ENCODE measurements at regions not wholly inside any gene's neighbourhood (a gene's known extent, or its start where the extent isn't known, plus 50 kb on each side); places are given as distances from the start of the nearest gene placed in this dataset.

DNA sequence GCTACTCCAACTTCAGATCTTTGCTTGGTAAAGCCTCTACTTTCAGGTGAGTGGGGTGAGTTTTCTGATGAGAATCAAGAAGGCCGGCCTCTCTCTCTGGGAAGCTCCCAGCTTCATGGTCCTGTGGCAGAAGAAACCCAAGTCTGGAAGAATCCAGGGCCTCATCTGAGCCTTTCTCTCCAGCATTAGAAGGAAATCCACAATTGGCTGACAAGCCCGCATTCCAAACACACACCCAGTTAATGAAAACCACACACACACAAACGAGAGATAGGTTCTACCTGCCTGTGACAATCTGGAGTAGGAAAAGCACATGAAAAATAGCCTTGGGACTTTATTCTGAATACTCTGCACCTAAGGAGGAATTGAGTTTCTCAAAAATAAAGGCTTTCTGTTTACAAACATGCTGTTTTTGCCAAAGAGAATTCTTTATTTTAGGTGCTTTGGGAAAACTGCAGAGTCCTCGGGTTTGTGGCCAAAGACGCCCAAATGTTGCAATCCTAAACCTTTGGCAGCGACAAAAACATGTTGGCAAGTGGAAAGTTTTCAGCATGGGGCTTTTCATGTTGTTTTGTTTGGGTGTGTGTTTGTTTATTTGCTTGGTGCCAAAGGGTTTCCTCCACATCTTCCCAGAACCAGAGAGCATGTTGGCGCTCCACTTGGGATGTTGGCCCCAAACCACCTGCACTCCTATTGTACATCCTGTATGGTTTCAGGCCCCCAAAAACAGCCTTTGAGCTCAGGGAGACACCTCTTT is 216.2 kb downstream of the SETD4 start:
- TF ChIP-seq, protein P1, sequence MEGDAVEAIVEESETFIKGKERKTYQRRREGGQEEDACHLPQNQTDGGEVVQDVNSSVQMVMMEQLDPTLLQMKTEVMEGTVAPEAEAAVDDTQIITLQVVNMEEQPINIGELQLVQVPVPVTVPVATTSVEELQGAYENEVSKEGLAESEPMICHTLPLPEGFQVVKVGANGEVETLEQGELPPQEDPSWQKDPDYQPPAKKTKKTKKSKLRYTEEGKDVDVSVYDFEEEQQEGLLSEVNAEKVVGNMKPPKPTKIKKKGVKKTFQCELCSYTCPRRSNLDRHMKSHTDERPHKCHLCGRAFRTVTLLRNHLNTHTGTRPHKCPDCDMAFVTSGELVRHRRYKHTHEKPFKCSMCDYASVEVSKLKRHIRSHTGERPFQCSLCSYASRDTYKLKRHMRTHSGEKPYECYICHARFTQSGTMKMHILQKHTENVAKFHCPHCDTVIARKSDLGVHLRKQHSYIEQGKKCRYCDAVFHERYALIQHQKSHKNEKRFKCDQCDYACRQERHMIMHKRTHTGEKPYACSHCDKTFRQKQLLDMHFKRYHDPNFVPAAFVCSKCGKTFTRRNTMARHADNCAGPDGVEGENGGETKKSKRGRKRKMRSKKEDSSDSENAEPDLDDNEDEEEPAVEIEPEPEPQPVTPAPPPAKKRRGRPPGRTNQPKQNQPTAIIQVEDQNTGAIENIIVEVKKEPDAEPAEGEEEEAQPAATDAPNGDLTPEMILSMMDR (IDR thresholded peaks at IDR 0.05), result no peak
- Histone ChIP-seq H3K27me3 (ENCODE audit: control insufficient read depth in 2 of 2, insufficient read depth in 2 of 2, low read length in 2 of 2) (no peaks in the 10 kb centered on the region), H3K4me1 (ENCODE audit: control insufficient read depth in 1 of 2, insufficient read depth in 2 of 2, low read length in 2 of 2) (no peaks in the 10 kb centered on the region), H4K20me1 (ENCODE audit: insufficient read depth, low read length) (no peaks in the 10 kb centered on the region), H3K9me3 (replicated peaks in 1 of 2; ENCODE audit: control insufficient read depth in 1 of 2, insufficient read depth in 1 of 2, low read length in 2 of 2) (no peaks in the 10 kb centered on the region), H3K4me2 (replicated peaks; ENCODE audit: extremely low read depth, low read length, poor library complexity, severe bottlenecking) (no peak overlapping the region), H3K9ac (ENCODE audit: insufficient read depth, low read length, poor library complexity, severe bottlenecking) (no peak overlapping the region), H3K36me3 (replicated peaks in 1 of 2; ENCODE audit: control insufficient read depth in 1 of 2, insufficient read depth in 2 of 2, low read length in 2 of 2) (no peaks in the 10 kb centered on the region), H2AFZ (ENCODE audit: insufficient read depth, low read depth, low read length, poor library complexity, severe bottlenecking) (no peak overlapping the region), H3K4me3 (replicated peaks in 1 of 3; ENCODE audit: low read depth in 2 of 3, low read length in 3 of 3) (no peak overlapping the region), H3K27ac (ENCODE audit: low read depth in 1 of 2, low read length in 2 of 2) (no peak overlapping the region), H3K79me2 (ENCODE audit: insufficient read depth, low read length) (no peaks in the 10 kb centered on the region)
- Mint-ChIP-seq H3K27ac (no peak overlapping the region), H3K4me3 (no peak overlapping the region), H3K36me3 (no peaks in the 10 kb centered on the region), H3K9me3 (peaks cover 0 to 1% (median 0%) of the 10 kb centered on the region in 7 donors), H3K4me1 (no peaks in the 10 kb centered on the region), H3K27me3 (ENCODE audit: low read depth in 3 of 3) (peaks cover 2 to 5% (median 3%) of the 10 kb centered on the region in 3 donors)
- 60% methylated on average over 2 of the region's 7 CpGs for whole genome bisulfite sequencing (ENCODE audit: insufficient coverage)
- intact Hi-C loops (cut with micrococcal nuclease), result loop anchor here (5.0 to 10.0 kb wide), 4 partner anchors 101 to 1152 kb away; no protein-coding TSS in a partner anchor
- DNase-seq, result no peak

- intact Hi-C loops (cut with micrococcal nuclease), result loop anchor here (2.0 to 10.0 kb wide), 5 partner anchors 104 to 1149 kb away; no protein-coding TSS in a partner anchor
- Histone ChIP-seq H3K27ac (ENCODE audit: low read depth in 1 of 2, low read length in 2 of 2) (no peak overlapping the region), H2AFZ (ENCODE audit: insufficient read depth, low read depth, low read length, poor library complexity, severe bottlenecking) (no peak overlapping the region), H3K4me2 (replicated peaks; ENCODE audit: extremely low read depth, low read length, poor library complexity, severe bottlenecking) (no peak overlapping the region), H3K36me3 (replicated peaks in 1 of 2; ENCODE audit: control insufficient read depth in 1 of 2, insufficient read depth in 2 of 2, low read length in 2 of 2) (no peaks in the 10 kb centered on the region), H3K27me3 (ENCODE audit: control insufficient read depth in 2 of 2, insufficient read depth in 2 of 2, low read length in 2 of 2) (no peaks in the 10 kb centered on the region), H3K4me1 (ENCODE audit: control insufficient read depth in 1 of 2, insufficient read depth in 2 of 2, low read length in 2 of 2) (no peaks in the 10 kb centered on the region), H4K20me1 (ENCODE audit: insufficient read depth, low read length) (no peaks in the 10 kb centered on the region), H3K79me2 (ENCODE audit: insufficient read depth, low read length) (no peaks in the 10 kb centered on the region), H3K9ac (ENCODE audit: insufficient read depth, low read length, poor library complexity, severe bottlenecking) (no peak overlapping the region), H3K4me3 (replicated peaks in 1 of 3; ENCODE audit: low read depth in 2 of 3, low read length in 3 of 3) (no peak overlapping the region), H3K9me3 (replicated peaks in 1 of 2; ENCODE audit: control insufficient read depth in 1 of 2, insufficient read depth in 1 of 2, low read length in 2 of 2) (no peaks in the 10 kb centered on the region)
- 91% methylated on average over 1 of the region's 2 CpGs for WGBS (ENCODE audit: insufficient coverage)
- Mint-ChIP-seq H3K9me3 (peaks cover 0 to 1% (median 0%) of the 10 kb centered on the region in 7 donors), H3K4me1 (no peaks in the 10 kb centered on the region), H3K27ac (peak overlapping the region in 1 of 7 donors; percentile 47), H3K36me3 (no peaks in the 10 kb centered on the region), H3K4me3 (no peak overlapping the region), H3K27me3 (ENCODE audit: low read depth in 3 of 3) (peaks cover 1 to 4% (median 2%) of the 10 kb centered on the region in 3 donors)
- TF ChIP-seq, protein P1 (IDR thresholded peaks at IDR 0.05), result no peak
- no peak for DNase-seq
Observed at GRCh38 chr21:35840949-35841348, 219.4 kb downstream of the SETD4 start.

All from CD14-positive monocyte (primary cell).